Transverse colon (tissue), 4 donors: ENCODE measurements at regions not wholly inside any gene's neighbourhood (a gene's known extent, or its start where the extent isn't known, plus 50 kb on each side); places are given as distances from the start of the nearest gene placed in this dataset.

ENCODE experiments used
- DNase-seq: peaks from one replicate; pipeline ENCODE4 v3.0.0-alpha.2; 2019
- H3K27ac ChIP-seq, 4 donors: fragments of 200-600 bp; sonication (generic); 2 replicates each; pipeline ENCODE4 v1.5.1; 2016 to 2018; ENCODE audit warnings: inconsistent platforms in 4 of 4
- H3K27me3 ChIP-seq: fragments of 200-600 bp; sonication (generic); 2 replicates; pipeline ENCODE4 v1.5.1; 2017; ENCODE audit warnings: inconsistent platforms
- H3K36me3 ChIP-seq, 4 donors: fragments of 200-600 bp; sonication (generic); 2 replicates each; pipeline ENCODE4 v1.5.1; 2017 to 2019; ENCODE audit warnings: inconsistent platforms in 4 of 4
- H3K4me1 ChIP-seq, 4 donors: fragments of 200-600 bp; sonication (generic); 2 replicates each; pipeline ENCODE4 v1.5.1; 2017 to 2020; ENCODE audit warnings: inconsistent platforms in 4 of 4
- H3K4me3 ChIP-seq, 4 donors: fragments of 200-600 bp; sonication (generic); 1 replicate in 1 of 4; 2 replicates in 3 of 4; pipeline versions ENCODE4 v1.5.1 to v1.6.1; 2017 to 2019; ENCODE audit warnings: inconsistent platforms in 4 of 4
- H3K9me3 ChIP-seq, 2 donors: fragments of 200-600 bp; sonication (generic); 2 replicates each; pipeline ENCODE4 v1.5.1; 2017 to 2019; ENCODE audit warnings: inconsistent platforms in 2 of 2
- EP300 ChIP-seq: sonication (generic); formaldehyde crosslinking; IDR thresholded peaks from one replicate; pipeline ENCODE4 v1.6.1; 2017; ENCODE audit warnings: antibody characterized with exemption, low read depth
- POLR2A ChIP-seq: fragments of 450-650 bp; IDR thresholded peaks from one replicate; pipeline ENCODE4 v1.6.1; 2016; ENCODE audit warnings: antibody characterized with exemption, mild to moderate bottlenecking, moderate library complexity
- POLR2AphosphoS5 ChIP-seq, 3 donors: sonication (generic); formaldehyde crosslinking; IDR thresholded peaks; one replicate each; pipeline ENCODE4 v1.6.1; 2016; ENCODE audit warnings: antibody characterized with exemption in 3 of 3
- WGBS, 2 donors: methylation state at CpG; one replicate each; pipeline ENCODE4 v1.1.5; 2018; ENCODE audit warnings: low coverage in 1 of 2; 5-methylcytosine and 5-hydroxymethylcytosine counted together
- in situ Hi-C, 4 donors: fragments of 200-750 bp; cut with MboI; loops; one replicate each; pipeline versions ENCODE4 v1.15.0 to v1.15.1; 2017; ENCODE audit warnings: low sequenced_read_pairs in 3 of 4, low pct_ligation_motif_present in 1 of 4, low pct_unique_long_range_greater_than_20kb in 1 of 4
- intact Hi-C: fragments of 100-400 bp; cut with DNase I; formaldehyde crosslinking; loops from one replicate; pipeline ENCODE4 v1.15.1; 2023; ENCODE audit warnings: low total_unique reads
- TF ChIP-seq, protein P1 (sequence below), 5 experiments: fragments of 200-600 bp in 3 of 5; fragments of 450-650 bp in 2 of 5; sonication (generic) in 3 of 5; IDR thresholded peaks; 1 replicate in 2 of 5; 2 replicates in 3 of 5; pipeline ENCODE4 v1.5.1; 2016 to 2017; ENCODE audit warnings: antibody characterized with exemption in 5 of 5, inconsistent platforms in 3 of 5, mild to moderate bottlenecking in 2 of 5, moderate library complexity in 1 of 5

DNA sequence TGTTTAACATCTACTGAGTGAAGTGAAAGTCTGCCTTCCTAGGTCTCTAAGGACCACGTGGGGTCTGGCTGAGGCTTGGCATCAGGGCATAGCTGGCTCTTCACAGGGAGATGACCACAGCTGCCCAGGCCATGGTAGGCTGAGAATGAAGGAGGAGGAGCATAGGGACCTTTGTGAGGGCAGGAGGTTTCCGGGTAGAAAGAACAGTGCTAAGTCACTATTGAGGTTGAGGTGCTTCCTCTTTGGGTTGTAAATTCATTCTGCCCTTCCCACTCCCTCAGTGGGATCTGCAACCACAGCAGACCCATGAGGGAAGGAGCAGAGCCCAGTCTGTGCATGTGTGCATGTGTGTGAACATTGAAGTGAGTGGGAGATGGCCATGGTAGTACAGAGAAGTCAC, 909.6 kb downstream of the VRK1 start:
- Histone ChIP-seq H3K27me3 (no peaks in the 10 kb centered on the region), H3K36me3 (no peaks in the 10 kb centered on the region), H3K27ac (no peak overlapping the region), H3K4me3 (no peak overlapping the region), H3K4me1 (no peaks in the 10 kb centered on the region), H3K9me3 (no peaks in the 10 kb centered on the region)
- DNase-seq = no peak
- in situ Hi-C loops = no loop called here
- TF ChIP-seq, protein P1, sequence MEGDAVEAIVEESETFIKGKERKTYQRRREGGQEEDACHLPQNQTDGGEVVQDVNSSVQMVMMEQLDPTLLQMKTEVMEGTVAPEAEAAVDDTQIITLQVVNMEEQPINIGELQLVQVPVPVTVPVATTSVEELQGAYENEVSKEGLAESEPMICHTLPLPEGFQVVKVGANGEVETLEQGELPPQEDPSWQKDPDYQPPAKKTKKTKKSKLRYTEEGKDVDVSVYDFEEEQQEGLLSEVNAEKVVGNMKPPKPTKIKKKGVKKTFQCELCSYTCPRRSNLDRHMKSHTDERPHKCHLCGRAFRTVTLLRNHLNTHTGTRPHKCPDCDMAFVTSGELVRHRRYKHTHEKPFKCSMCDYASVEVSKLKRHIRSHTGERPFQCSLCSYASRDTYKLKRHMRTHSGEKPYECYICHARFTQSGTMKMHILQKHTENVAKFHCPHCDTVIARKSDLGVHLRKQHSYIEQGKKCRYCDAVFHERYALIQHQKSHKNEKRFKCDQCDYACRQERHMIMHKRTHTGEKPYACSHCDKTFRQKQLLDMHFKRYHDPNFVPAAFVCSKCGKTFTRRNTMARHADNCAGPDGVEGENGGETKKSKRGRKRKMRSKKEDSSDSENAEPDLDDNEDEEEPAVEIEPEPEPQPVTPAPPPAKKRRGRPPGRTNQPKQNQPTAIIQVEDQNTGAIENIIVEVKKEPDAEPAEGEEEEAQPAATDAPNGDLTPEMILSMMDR (IDR thresholded peaks at IDR 0.05) = no peak
- no peak for TF ChIP-seq EP300
- no peak for TF ChIP-seq POLR2A
- no peak for TF ChIP-seq POLR2AphosphoS5 (IDR thresholded peaks at IDR 0.05)
- WGBS, 2 donors = 53% methylated on average over 2 of the region's 2 CpGs; no CpG with 5 or more reads in 1 of the 2 donors
- intact Hi-C loops = no loop called here

DNA sequence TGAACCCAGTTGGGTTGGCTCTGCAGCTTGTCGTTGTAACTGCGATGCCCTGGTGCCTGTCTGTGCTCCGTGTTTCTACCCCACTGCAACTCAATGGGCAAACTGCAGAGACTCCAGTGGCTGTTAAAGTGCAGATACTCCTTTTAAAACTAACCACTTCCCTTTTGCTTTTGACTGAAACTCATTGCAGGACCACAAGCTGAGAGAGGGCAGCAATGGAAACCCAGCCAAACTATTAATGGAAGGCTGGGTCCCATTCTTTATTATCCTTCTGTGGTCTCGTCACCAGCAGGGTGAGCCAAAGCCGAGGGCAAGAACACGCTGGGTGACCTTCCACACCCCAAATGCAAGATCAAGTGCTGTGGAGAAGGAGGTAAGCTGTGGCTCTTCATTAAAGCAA, 910.4 kb downstream of the VRK1 start:
- intact Hi-C loops (no loop called here), in situ Hi-C loops (no loop called here)
- H3K4me3 ChIP-seq = no peak overlapping the region
- no peak overlapping the region for H3K27ac ChIP-seq
- no peaks in the 10 kb centered on the region for H3K36me3 ChIP-seq
- TF ChIP-seq POLR2AphosphoS5 (IDR thresholded peaks at IDR 0.05) (no peak), POLR2A (no peak), EP300 (no peak)
- TF ChIP-seq, protein P1 (IDR thresholded peaks at IDR 0.05) = no peak
- no peak for DNase-seq
- H3K4me1 ChIP-seq = no peaks in the 10 kb centered on the region
- H3K27me3 ChIP-seq = no peaks in the 10 kb centered on the region
- H3K9me3 ChIP-seq = no peaks in the 10 kb centered on the region
- 55 to 61% methylated on average over 3 to 6 of the region's 6 CpGs for WGBS, 2 donors

DNA sequence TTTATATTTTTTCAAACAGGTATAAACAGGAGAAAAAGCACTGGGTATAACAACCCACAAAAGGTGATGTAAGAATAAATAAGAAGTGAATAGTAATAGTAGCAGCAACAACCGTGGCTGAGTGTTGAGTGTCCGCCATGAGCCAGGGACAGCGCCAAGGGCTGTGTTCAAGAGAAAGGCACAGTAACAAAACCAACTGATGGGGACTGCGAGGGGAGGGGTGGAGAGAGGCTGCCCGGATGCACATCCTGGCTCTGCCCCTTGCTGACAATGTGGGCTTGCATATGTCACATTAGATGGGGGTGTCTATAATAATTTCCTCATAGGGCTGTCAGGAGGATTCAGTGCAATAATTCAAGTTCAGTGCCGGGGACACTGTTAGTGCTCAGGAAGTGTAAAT, 912.4 kb downstream of the VRK1 start:
- Histone ChIP-seq H3K27ac (no peak overlapping the region), H3K9me3 (no peaks in the 10 kb centered on the region), H3K4me1 (no peaks in the 10 kb centered on the region), H3K4me3 (no peak overlapping the region), H3K27me3 (no peaks in the 10 kb centered on the region), H3K36me3 (no peaks in the 10 kb centered on the region)
- intact Hi-C loops (no loop called here), in situ Hi-C loops (no loop called here)
- TF ChIP-seq EP300 (no peak), POLR2A (no peak), POLR2AphosphoS5 (IDR thresholded peaks at IDR 0.05) (no peak)
- TF ChIP-seq, protein P1 (IDR thresholded peaks at IDR 0.05) = no peak
- WGBS, 2 donors = 77 to 82% methylated on average over 3 to 6 of the region's 6 CpGs
- peak; percentile 30 for DNase-seq

DNA sequence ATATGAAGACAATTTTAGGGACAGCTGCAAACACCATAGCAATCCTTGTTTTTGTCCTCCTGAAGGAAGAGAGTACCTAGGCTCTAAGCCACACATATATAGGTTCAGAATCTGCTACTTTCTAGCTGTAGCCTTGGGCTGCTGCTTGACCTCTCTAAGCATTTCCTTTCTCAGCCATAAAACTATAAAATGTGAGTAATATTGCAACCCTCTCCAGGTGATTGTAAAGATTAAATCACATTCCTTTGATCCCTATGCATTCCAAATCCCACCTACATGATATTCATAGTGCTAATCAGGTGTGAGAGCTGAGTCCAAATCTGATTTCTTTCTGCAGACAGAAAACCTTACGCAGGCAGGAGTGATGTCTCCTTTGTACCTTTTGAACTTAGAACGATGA, 913.5 kb downstream of the VRK1 start:
- DNase-seq = no peak
- intact Hi-C loops (no loop called here), in situ Hi-C loops (no loop called here)
- Histone ChIP-seq H3K9me3 (no peaks in the 10 kb centered on the region), H3K4me1 (no peaks in the 10 kb centered on the region), H3K4me3 (no peak overlapping the region), H3K27ac (no peak overlapping the region), H3K27me3 (no peaks in the 10 kb centered on the region), H3K36me3 (no peaks in the 10 kb centered on the region)
- WGBS, 2 donors = 50 to 62% methylated on average over 2 of the region's 2 CpGs
- TF ChIP-seq EP300 (no peak), POLR2A (no peak), POLR2AphosphoS5 (IDR thresholded peaks at IDR 0.05) (no peak)
- TF ChIP-seq, protein P1 (IDR thresholded peaks at IDR 0.05) = no peak
